VCaP (cell line): ENCODE measurements at regions not wholly inside any gene's neighbourhood (a gene's known extent, or its start where the extent isn't known, plus 50 kb on each side); places are given as distances from the start of the nearest gene placed in this dataset.
"Not testable (repeated sequence)": the region's sequence is repeated elsewhere in the genome, so short reads cannot be mapped to it uniquely, and the experiment has no call there.

Experiments
- H3K27ac ChIP-seq: fragments of 450-650 bp; 2 replicates; pipeline ENCODE4 v1.5.1; 2017
- TF ChIP-seq, protein P1 (sequence below): fragments of 450-650 bp; conservative IDR thresholded peaks from 2 replicates; pipeline ENCODE4 v1.5.1; 2017; ENCODE audit warnings: mild to moderate bottlenecking, moderate library complexity

DNA sequence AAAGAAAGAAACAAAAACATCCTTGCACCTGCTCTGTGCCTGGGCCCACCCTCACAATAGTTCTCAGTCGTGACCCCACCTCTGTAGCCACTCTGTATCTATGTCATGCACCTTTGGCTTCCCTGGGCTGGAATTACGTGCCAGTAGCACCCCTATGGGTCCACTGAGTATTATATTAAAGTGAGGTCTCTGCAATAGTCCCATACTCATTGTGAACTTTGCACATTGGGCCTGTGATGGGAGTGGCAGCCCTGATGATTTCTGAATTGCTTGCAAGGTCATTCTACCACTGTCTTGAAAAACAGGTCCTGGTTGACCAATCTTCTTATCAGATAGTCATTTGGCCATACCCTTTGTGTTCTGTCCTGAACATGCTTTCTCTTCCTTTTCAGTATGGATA lies 1012.1 kb downstream of the RAB28 start:
- H3K27ac ChIP-seq, result no peak overlapping the region
- TF ChIP-seq, protein P1, sequence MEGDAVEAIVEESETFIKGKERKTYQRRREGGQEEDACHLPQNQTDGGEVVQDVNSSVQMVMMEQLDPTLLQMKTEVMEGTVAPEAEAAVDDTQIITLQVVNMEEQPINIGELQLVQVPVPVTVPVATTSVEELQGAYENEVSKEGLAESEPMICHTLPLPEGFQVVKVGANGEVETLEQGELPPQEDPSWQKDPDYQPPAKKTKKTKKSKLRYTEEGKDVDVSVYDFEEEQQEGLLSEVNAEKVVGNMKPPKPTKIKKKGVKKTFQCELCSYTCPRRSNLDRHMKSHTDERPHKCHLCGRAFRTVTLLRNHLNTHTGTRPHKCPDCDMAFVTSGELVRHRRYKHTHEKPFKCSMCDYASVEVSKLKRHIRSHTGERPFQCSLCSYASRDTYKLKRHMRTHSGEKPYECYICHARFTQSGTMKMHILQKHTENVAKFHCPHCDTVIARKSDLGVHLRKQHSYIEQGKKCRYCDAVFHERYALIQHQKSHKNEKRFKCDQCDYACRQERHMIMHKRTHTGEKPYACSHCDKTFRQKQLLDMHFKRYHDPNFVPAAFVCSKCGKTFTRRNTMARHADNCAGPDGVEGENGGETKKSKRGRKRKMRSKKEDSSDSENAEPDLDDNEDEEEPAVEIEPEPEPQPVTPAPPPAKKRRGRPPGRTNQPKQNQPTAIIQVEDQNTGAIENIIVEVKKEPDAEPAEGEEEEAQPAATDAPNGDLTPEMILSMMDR, result no peak

GRCh38 chr4:12471193-12471592 lies 1012.9 kb downstream of the RAB28 start:
- TF ChIP-seq, protein P1, result no peak

GRCh38 chr4:12461576-12461975 lies 1022.6 kb downstream of the RAB28 start:
- not testable (repeated sequence) for H3K27ac ChIP-seq

More at GRCh38 chr4:12471193-12471592, 1012.9 kb downstream of the RAB28 start:
- no peak overlapping the region for H3K27ac ChIP-seq

DNA sequence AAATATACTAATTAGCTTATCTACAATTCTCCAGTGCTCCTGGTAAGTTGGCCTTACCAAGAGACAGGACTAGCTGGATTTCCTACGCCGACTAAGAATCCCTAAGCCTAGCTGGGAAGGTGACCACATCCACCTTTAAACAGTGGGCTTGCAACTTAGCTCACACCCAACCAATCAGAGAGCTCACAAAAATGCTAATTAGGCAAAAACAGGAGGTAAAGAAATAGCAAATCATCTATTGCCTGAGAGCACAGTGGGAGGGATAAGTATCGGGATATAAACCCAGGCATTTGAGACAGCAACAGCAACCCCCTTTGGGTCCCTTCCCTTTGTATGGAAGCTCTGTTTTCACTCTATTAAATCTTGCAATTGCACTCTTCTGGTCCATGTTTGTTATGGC lies 1025.0 kb downstream of the RAB28 start:
- no peak overlapping the region for H3K27ac ChIP-seq
- TF ChIP-seq, protein P1, result no peak

DNA sequence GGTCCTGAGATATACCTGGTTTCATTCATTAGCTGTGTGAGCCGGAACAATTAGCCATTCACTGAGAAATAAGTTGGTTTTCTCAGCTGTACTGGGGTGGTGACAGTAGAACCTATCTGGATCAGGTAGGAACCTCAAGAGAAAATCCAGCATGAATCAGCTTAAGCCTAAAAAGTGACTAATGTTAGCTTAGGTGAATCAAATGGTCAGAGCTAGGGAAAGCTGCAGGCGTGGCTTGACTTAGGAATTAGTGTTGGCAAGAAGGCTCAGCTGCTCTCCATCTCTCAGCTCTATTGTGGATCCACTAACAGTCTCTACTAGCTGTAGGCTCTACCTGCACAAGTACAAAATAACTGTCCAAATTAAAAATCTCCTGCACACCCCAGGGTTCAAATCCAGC lies 1025.5 kb downstream of the RAB28 start:
- H3K27ac ChIP-seq, result no peak overlapping the region
- TF ChIP-seq, protein P1, result no peak

DNA sequence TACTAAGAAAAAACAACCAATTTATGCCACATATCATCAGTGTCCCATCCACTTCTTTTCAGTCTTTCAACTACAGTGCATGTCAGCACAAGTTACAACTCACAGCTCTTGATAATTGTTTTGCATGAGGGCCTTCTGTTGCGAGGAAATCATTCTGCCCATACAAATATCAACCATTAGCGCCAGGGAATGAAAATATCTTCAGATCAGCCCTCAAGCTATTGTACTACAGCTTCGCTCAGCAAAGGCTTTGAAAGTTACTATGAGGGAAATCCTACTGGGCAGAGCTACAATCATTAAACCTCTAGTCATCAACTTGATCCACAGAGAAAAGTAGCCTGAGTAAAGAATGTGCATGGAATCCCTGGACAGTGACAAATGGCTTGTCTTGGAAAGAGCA lies 1023.6 kb upstream of the HS3ST1 start:
- no peak overlapping the region for H3K27ac ChIP-seq
- TF ChIP-seq, protein P1, result no peak

DNA sequence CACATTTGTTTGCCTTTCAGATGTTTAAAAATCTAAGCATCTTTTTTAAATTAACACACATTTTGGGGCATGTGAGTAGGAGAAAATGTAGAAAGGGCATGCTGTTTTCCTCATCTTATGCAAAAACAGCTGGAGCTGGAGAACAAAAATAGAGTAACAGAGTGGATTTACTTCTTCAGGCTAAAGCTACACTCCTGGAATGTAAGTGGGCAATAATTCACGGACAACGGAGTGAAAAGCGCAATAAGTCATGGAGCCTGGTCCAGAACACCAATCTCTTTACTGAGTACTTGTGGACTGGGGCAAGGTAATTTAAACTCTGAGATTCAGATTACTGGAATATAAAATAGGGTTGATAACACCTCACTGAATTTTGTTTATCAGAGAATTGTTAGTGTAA lies 1018.8 kb upstream of the HS3ST1 start:
- H3K27ac ChIP-seq, result no peak overlapping the region
- TF ChIP-seq, protein P1, result no peak

DNA sequence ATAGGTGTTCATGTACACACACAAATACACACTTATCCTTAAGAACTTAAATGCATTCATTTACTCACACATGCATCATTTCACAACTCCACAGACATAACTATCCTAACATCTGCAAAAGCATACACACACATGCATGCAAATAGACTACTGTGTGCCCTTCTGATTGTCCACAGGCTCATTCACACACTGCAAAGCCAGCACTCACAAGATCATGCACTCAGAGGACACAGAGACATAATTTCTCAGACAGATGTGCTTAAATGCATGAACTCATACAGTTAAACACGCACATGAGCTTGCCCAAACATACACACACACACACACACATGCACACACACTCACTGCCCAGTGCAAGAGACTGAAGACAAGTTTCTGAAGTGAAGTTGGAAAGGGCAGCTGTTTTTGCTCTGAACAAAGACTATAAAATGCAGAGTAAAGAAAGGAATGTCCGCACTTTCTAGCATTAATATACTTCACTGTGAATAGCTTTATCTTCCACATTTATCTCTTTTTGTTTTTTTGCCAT lies 1018.0 kb upstream of the HS3ST1 start:
- TF ChIP-seq, protein P1, result no peak
- H3K27ac ChIP-seq, result no peak overlapping the region
